HG03457 (cell line): ENCODE measurements at regions not wholly inside any gene's neighbourhood (a gene's known extent, or its start where the extent isn't known, plus 50 kb on each side); places are given as distances from the start of the nearest gene placed in this dataset.
"Not testable (repeated sequence)": the region's sequence is repeated elsewhere in the genome, so short reads cannot be mapped to it uniquely, and the experiment has no call there.

Source experiments
- ATAC-seq: cut with Tn5 transposase; IDR thresholded peaks from one replicate; pipeline ENCODE4 v1.9.1; 2021; ENCODE audit warnings: moderate number of reproducible peaks; ENCODE audit not compliant: unreplicated experiment

DNA sequence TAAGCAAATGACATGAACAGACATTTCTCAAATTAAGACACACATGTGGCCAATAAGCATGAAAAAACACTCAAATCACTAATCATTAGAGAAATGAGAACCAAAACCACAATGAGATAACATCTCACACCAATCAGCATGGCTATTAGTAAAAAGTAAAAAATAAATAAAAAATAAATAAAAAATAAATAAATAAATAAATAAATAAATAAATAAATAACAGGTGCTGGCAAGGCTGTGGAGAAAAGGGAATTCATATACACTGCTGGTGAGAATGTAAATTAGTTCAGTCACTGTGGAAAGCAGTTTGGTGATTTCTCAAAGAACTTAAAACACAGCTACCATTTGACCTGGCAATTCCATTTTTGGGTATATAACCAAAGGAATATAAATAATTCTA lies 167.1 kb upstream of the CNKSR2 start:
- no peak for ATAC-seq

DNA sequence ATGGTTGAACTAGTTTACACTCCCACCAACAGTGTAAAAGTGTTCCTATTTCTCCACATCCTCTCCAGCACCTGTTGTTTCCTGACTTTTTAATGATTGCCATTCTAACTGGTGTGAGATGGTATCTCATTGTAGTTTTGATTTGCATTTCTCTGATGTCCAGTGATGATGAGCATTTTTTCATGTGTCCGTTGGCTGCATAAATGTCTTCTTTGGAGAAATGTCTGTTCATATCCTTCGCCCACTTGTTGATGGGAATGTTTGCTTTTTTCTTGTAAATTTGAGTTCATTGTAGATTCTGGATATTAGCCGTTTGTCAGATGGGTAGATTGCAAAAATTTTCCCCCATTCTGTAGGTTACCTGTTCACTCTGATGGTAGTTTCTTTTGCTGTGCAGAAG lies 155.0 kb upstream of the CNKSR2 start:
- ATAC-seq: not testable (repeated sequence)

DNA sequence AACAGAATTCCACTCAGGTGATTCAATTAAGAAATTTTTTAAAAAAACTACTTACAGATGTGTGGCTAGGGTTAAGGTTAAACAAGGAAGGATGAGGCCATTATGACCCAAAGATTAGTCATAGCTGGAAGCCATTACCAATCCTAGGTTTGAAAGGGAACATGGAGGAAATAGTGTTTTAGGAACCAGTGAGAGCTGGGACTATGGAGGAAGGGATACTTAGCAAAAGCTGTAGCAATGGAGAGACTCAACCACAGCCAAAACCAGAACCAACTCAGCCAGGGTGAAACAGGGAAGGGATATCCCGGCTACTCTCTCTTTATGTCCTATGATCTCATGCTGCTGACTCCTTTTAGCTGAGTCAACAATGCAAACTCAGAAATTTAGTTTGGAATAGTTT lies 148.6 kb upstream of the CNKSR2 start:
- no peak for ATAC-seq

DNA sequence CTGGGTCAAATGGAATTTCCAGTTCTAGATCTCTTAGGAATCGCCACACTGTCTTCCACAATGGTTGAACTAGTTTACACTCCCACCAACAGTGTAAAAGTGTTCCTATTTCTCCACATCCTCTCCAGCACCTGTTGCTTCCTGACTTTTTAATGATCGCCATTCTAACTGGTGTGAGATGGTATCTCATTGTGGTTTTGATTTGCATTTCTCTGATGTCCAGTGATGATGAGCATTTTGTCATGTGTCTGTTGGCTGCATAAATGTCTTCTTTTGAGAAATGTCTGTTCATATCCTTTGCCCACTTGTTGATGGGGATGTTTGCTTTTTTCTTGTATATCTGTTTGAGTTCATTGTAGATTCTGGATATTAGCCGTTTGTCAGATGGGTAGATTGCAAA lies 145.2 kb upstream of the CNKSR2 start:
- ATAC-seq: not testable (repeated sequence)

DNA sequence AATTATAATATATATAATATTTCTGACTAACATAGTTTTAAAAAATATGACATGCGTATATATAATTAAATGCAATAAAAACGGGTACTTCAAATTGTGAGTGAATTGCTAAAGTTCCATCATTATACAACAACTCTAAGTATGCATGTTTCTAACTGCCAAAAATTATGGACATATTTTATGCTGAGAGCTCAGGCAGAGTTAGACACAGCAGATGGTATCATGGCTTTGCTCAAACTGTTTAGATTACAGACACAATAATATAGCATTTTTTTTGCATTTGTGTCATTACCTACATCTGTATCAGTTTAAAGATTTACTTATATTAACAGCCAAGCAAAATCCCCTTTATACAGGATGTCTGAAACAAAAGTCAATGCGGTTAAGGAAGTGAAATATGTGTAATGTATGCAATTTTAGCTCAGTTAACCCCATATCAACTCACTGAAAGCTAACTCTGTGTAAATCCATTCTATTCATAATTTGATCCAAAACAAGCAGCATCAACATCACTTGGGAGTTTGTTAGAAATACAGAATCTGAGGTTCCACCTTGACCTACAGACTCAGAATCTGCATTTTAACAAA lies 119.1 kb upstream of the CNKSR2 start:
- ATAC-seq: peak; percentile 97

DNA sequence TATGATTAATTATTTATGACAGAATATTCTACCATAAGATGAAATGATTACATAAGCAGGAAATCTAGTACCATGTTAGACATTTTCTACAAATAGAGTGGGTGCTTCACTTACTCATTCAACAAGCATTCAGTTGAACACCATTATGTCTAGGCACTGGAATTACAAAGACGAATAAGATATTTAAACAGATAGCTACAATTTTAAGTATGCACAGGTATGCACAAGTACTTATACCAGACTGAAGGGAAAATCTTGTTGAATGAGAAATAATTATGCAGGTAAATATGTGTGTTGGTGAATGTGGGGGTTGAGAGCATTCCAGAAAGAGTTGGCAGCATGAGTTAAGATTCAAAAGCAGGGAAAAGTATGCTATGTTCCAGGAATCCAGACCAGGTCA lies 107.3 kb upstream of the CNKSR2 start:
- no peak for ATAC-seq

DNA sequence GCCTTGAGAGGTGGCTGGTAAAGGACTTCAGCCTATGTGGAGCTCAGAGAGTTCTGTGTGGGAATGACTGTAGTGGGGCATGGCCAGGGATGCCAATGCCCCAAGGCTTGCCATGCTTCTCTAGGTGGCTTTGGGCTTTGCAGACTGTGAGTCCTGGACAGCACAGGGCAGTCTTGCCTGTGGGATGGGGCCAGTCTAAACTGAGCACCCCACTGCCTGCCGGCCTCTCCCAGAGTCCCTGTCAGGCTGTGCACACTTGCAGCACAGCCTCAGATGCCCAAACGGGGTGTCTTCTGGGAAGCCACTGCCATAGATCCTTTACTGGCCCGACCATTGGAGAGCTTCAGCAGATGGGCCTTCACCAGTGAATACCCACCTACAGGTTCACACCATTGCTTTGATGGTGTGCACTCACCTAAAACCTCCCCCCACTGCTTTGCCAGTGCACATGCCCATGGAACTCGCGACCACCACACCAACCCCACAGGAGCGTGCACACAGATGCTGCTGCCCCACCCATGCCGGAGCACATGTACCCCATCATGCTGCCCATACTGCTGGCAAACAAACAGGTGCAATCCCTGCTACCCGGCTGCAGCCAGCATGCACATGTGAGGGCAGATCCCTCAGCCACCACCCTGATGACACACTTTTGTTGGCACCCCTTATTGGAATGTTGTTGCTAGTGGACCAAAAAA lies 97.3 kb upstream of the CNKSR2 start:
- no peak for ATAC-seq

DNA sequence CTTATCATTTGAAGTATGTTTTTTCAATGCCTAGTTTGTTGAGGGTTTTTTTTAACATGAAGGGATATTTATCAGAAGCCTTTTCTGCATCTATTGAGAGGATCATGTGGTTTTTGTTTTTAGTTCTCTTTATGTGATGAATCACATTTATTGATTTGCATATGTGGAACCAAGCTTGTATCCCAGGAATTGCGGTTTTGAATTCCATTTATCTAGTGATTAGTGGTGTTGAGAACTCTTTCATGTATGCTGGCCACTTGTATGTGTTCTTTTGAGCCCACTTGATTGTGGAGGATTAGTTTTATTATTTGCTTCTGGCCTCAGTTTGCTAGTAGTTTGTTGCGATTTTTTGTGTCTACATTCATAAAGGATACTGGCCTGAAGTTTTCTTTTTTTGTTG lies 85.0 kb upstream of the CNKSR2 start:
- no peak for ATAC-seq

DNA sequence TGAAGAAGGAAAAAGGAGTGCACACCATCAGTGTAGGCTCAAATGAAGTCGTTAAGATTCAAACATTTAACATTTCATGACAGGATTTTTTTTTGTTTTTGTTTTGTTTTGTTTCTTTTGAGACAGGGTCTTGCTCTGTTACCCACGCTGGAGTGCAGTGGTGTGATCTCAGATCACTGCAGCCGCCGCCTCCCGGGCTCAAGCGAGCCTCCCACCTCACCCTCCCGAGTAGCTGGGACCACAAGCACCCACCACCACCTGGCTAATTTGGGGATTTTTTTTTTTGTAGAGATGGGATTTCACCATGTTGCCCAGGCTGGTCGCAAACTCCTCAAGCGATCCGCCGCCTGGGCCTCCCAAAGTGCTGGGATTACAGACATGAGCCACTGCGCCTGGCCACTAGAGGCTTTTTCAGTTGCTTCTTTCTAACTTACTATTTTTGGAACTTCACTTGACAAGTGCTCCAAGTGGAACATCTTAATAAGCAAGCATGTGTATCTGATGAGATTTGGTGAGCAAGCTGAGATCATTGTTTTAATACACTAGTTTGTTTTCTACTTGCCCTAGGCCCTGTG lies 78.9 kb upstream of the CNKSR2 start:
- ATAC-seq: no peak

DNA sequence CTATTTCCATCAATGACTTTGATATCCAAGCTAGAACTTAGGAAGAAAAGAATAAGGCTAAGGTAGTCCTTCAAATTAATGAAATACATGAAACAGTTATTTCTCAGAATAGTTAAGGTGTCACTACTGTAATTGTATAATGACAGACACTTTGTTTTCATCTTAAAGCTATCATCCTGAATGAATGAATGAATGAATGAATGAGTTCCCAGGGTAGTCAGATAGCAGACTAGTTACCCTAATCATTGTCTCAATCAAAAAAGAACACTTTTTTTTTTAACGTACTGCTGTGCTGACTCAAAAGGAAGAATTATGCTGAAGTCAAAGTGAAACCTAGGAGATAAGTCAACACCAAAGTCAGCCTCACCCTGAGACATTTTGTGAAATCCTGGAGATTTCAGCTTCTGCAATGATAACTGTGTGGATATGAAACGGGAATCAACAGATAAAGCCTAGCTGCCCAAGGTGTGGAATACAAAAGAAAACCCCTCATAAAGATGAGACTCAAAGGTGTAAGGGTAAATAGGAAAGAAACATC lies 68.3 kb upstream of the CNKSR2 start:
- ATAC-seq: no peak

DNA sequence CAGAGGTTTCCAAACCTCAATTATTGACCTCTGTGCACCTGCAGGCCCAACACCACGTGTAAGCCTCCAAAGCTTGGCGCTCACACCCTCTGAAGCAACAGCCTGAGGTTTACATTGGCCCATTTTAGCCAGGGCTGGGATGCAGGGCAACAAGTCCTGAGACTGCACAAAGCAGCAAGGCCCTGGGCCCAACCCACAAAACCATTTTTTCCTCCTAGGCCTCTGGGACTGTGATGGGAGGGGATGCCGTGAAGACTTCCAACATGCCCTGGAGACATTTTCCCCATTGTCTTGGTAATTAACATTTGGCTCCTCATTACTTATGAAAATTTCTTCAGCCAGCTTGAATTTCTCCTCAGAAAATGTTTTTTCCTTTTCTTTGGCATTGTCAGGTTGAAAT lies 54.9 kb upstream of the CNKSR2 start:
- no peak for ATAC-seq
